Fibroblast of the aortic adventitia (primary cell): ENCODE measurements at regions not wholly inside any gene's neighbourhood (a gene's known extent, or its start where the extent isn't known, plus 50 kb on each side); places are given as distances from the start of the nearest gene placed in this dataset.

Source experiments
- DNase-seq: peaks from one replicate; pipeline ENCODE4 v3.0.0-alpha.2; 2010; ENCODE audit warnings: low read depth
- H3K4me3 ChIP-seq: 2 replicates; pipeline ENCODE4 v1.5.1; 2011; ENCODE audit warnings: low read depth, mild to moderate bottlenecking, control low read depth, low read length, moderate library complexity
- TF ChIP-seq, protein P1 (sequence below): IDR thresholded peaks from 2 replicates; pipeline ENCODE4 v1.5.1; 2011; ENCODE audit warnings: mild to moderate bottlenecking, low read length, control low read depth, inconsistent platforms; ENCODE audit not compliant: insufficient read depth

GRCh38 chr2:10220045-10220901 lies 82.4 kb upstream of the HPCAL1 start:
- no peak overlapping the region for H3K4me3 ChIP-seq
- TF ChIP-seq, protein P1, sequence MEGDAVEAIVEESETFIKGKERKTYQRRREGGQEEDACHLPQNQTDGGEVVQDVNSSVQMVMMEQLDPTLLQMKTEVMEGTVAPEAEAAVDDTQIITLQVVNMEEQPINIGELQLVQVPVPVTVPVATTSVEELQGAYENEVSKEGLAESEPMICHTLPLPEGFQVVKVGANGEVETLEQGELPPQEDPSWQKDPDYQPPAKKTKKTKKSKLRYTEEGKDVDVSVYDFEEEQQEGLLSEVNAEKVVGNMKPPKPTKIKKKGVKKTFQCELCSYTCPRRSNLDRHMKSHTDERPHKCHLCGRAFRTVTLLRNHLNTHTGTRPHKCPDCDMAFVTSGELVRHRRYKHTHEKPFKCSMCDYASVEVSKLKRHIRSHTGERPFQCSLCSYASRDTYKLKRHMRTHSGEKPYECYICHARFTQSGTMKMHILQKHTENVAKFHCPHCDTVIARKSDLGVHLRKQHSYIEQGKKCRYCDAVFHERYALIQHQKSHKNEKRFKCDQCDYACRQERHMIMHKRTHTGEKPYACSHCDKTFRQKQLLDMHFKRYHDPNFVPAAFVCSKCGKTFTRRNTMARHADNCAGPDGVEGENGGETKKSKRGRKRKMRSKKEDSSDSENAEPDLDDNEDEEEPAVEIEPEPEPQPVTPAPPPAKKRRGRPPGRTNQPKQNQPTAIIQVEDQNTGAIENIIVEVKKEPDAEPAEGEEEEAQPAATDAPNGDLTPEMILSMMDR: no peak
- DNase-seq: no peak

DNA sequence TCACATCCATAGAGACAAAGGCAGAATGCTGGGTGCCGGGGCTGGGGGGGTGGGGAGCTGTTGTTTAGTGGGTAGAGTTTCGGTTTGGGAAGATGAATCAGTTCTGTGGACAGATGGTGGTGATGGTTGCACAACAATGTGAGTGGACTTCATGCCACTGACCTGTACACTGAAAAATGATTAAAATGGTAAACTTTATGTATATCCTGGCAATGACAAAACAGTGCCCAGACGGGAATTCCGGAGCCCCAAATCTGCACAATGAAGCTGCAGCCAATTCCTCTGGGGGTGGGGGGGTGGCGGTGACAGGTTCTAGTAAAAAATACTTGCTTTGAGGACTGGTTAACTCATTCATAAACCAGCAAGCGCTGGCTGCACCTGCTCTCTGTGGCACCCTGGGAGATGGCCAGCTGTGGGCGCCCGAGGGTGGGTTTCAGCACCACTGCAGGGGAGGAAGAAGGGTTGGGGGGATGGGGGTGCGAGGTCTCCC lies 81.8 kb upstream of the HPCAL1 start:
- no peak overlapping the region for H3K4me3 ChIP-seq
- TF ChIP-seq, protein P1: no peak
- peak; percentile 50 for DNase-seq

GRCh38 chr2:10221443-10221842 lies 81.3 kb upstream of the HPCAL1 start:
- no peak for DNase-seq
- no peak overlapping the region for H3K4me3 ChIP-seq
- TF ChIP-seq, protein P1: no peak

DNA sequence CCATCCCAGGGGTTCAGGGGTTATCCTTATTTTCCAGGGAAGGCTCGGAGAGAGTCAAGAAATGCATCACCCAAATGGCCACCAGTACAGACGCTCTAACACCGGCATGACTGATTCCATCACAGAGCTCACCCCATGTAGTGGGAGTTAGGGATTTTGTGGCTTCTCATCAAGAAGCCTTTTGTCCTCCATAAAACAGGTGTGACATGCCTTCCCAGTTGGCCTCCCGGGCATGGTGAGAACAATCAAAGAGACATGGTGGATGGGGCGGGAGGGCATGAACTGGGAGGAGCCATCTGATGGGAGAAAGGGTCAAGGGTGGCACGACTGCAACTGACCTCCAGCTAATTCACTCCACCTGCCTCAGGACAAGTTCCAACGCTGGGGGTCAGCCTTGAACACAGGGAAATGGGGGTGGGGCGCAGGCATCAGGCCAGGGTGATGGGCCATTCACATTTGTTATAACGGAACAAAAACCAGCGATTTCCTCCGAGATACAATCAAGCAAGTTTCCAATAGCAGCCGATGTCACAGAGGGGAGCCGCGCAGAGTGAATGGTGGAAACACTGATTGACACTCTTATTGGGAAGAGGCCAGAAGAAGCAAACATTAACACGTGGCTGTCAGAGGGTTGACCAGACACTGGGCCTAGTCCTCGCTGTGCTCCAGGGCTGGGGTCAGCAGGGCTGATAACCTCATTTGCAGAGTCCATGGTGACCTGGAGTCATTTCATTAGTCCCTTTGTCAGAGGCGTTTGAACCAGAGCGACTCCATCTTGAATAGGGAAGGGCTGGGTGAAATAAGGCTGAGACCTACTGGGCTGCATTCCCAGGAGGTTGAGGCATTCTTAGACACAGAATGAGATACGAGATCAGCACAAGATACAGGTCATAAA lies 80.5 kb upstream of the HPCAL1 start:
- H3K4me3 ChIP-seq: no peak overlapping the region
- DNase-seq: no peak
- TF ChIP-seq, protein P1: no peak

- TF ChIP-seq, protein P1: no peak
- DNase-seq: no peak
- H3K4me3 ChIP-seq: no peak overlapping the region
Measured at GRCh38 chr2:10223471-10223870, 79.2 kb upstream of the HPCAL1 start.

- no peak for DNase-seq
- TF ChIP-seq, protein P1: no peak
- H3K4me3 ChIP-seq: no peak overlapping the region
Measured at GRCh38 chr2:10223932-10224720, 78.6 kb upstream of the HPCAL1 start.
